HEK293T (cell line): ENCODE measurements at regions not wholly inside any gene's neighbourhood (a gene's known extent, or its start where the extent isn't known, plus 50 kb on each side); places are given as distances from the start of the nearest gene placed in this dataset.

Experiments
- ARNT ChIP-seq: fragments of 450-650 bp; IDR thresholded peaks from 2 replicates; pipeline ENCODE4 v1.6.1; 2017; ENCODE audit warnings: mild to moderate bottlenecking
- BHLHE40 ChIP-seq: fragments of 450-650 bp; IDR thresholded peaks from 2 replicates; pipeline ENCODE4 v1.6.1; 2016; ENCODE audit warnings: mild to moderate bottlenecking, moderate library complexity, borderline replicate concordance
- SUZ12 ChIP-seq: fragments of 450-650 bp; IDR thresholded peaks from 2 replicates; pipeline ENCODE4 v1.6.1; 2016; ENCODE audit warnings: mild to moderate bottlenecking
- ZNF384 ChIP-seq: fragments of 450-650 bp; IDR thresholded peaks from 2 replicates; pipeline ENCODE4 v1.6.1; 2016

GRCh38 chr6:156564807-156565149, 212.4 kb upstream of the ARID1B start:
- TF ChIP-seq BHLHE40 (no peak), ARNT (no peak), SUZ12 (no peak), ZNF384 (no peak)
